DMS153 treated with DMSO at 0.1 percent for 48 hours (cell line): ENCODE measurements at regions not wholly inside any gene's neighbourhood (a gene's known extent, or its start where the extent isn't known, plus 50 kb on each side); places are given as distances from the start of the nearest gene placed in this dataset.
A peak's percentile ranks its signal among the peaks of the same experiment; 100 is the strongest.

ENCODE experiments used
- DNase-seq: peaks from one replicate; lab custom pipeline; 2025; ENCODE audit not compliant: unreplicated experiment; lab: John Stamatoyannopoulos, UW

- DNase-seq: no peak
Observed at GRCh38 chr5:89443508-89443907, 560.5 kb upstream of the MEF2C start.

GRCh38 chr5:89441965-89442364 lies 559.0 kb upstream of the MEF2C start:
- DNase-seq: no peak

DNA sequence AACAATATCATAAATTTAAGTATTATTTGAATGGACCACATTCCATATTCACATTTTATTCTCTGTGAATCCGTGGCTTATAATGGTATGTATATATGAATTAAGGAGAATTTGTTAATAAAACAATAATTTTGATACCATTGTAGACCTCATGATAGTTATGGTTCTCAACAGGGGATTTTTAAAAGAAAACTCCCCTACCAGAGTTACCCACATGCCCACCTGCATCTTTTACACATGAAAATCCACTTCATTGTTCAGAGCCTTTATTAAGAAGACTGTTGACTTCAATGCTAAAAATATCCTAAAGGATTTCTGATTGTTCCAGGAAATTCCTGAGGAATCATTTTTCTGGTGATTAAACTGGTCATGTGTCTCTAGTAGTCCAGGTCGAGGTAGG lies 557.7 kb upstream of the MEF2C start:
- DNase-seq: no peak

DNA sequence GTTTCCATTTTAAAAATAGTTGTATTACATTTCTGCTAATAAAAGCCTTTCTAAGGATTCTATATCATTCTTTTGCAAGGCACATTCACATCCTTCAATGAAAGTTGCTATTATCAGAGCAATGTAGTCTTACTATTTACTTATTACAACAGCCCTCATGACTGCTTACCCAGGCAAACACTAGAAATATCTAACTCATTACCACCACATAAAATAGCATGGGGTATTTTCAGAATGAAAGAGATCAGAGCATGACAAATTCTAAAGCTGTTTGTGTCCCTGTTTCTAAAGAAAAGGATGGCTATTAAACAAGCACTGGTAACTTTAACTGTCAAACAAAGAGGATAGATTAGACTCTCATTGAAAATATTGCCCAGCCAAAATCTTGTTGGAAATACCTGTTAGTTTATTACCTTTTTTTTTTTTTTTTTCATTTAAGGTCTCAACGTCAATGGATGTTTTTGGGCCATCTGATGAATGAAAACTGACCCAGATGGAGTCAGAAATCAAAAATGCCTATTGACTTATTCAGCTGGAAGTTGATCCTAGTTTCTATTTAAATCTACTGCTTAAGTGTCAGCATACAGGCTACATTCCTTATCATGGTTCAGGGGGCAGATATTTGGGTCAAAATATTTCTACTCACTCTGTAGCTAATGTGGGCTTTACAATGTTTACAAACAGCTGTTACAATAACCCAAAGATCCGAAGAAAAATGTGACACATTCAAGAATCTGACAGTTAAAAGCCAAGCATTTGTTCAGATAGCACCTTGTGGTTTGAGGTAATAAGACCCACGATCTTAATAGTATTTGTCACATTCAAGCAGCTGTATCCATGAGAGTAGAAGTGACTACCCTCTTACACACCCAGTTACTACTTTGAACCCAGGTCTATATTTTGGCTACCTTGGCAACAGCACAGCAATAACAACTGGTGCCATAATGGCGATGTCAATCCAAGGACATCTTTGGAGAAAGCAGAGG lies 554.8 kb upstream of the MEF2C start:
- peak; percentile 19 for DNase-seq

GRCh38 chr5:89436464-89436863 lies 553.5 kb upstream of the MEF2C start:
- no peak for DNase-seq

DNA sequence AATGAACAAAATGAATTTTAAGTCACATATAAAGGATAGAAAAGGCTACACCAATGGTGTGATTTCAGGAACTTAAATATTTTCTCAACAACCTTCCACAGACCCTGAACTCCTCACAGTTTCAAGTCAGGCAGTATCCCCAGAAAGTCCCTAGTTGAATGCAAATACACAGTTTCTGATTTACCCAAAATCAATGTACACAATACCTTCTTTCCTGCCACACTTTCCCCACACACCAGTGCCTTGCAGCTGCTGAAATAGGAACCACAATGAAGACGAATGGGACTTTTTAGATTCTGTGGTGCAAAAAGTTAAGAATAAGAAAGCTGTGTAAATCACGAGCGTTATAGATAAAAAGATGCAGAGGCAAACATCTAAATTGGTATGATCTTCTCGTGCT lies 552.4 kb upstream of the MEF2C start:
- DNase-seq: no peak

- no peak for DNase-seq
Observed at GRCh38 chr5:89428624-89429023, 545.6 kb upstream of the MEF2C start.

- no peak for DNase-seq
Observed at GRCh38 chr5:89425062-89425461, 542.1 kb upstream of the MEF2C start.

DNA sequence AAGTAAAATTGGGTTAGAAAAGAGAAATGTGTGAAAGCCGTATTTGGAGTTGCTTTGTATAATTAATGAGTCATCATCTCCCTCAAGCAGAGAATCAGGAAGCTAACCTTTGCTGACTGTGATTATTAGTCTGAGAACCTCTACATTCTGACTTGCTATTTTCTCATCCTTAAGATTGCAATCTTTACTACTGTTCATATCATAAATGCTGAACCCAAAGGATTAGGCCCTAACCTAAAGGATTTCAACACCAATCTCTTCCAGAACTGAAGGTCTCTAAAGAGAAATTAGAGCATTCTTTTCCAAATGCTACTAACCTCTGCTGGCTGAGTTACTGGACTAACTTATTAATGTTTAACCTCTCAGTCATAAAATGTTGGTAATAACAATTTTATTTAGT lies 538.1 kb upstream of the MEF2C start:
- no peak for DNase-seq

GRCh38 chr5:89418407-89419085 lies 535.6 kb upstream of the MEF2C start:
- DNase-seq: no peak

- no peak for DNase-seq
Observed at GRCh38 chr5:89417990-89418389, 535.0 kb upstream of the MEF2C start.

- no peak for DNase-seq
Observed at GRCh38 chr5:89417515-89417914, 534.5 kb upstream of the MEF2C start.

DNA sequence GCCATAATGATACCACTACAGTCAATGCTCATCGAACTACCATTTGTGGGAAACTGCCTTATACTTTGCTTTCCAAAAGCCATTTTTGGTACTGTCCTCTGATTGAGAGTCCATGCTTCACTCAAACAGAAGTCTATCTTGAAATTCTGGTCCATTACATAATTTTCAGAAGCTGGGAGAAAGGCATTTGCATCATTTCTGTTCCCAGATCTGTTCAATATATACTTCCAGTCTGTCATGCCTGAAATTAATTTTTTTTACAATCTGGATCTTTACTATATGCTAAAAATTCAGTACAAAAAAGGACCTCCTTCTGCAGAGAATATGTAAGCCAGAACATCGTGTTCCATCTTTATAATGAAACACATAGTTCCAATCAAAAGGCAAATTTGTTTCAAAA lies 528.9 kb upstream of the MEF2C start:
- no peak for DNase-seq

- DNase-seq: no peak
Observed at GRCh38 chr5:89407054-89407453, 524.1 kb upstream of the MEF2C start.

DNA sequence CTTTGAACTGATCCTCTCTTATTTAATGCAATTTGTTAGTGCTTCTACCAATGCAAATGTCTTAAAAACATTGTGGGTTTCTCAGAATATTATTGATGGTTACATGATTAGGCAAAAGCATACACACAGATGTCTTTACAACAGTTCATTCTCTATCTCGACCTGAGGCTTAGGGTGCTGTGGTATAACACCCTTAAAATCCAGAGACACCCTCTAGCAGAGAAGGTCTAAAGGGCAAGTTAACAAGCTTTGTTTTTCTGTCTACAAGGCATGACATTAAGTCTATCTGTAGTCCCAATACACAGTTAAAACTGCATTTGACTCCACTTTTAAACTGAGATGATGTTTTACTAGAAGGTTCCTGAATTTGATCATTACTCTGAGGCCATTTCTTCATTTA lies 518.7 kb upstream of the MEF2C start:
- DNase-seq: no peak

DNA sequence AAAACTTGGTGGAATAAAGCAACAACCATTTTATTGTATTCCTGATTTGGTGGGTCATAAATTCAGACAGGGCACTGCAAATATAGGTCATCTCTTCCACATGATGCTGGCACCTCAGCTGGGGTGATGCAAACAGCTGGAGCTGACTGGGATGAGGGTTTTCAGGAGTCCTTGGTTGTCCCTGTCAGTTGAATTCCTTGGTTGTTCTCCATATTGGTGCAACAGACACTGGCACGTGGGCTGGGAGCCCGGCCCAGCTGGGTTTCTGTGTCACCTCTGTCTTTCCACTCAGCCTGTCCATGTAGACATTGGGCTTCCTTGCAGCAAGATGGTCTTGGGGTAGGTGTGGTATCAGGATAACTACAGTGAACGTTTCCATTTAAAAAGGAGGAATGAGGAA lies 518.0 kb upstream of the MEF2C start:
- no peak for DNase-seq

DNA sequence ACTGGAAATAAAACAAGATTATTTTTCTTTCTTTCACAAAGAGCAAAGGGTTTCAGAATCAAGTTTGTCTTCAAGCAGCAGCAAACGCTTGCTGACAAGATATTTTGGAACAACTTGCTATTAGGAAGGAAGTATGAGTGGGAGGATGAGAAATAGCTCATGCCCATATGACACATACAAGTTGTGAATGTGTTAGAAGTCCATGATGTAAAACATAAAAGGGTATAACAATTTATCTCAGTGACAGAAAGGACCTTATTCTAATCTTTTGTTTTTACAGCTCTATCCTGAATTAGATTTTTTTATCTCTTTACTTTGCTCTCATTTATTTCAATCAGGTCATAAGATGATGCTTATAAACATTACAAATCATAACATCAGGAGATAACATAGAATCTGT lies 516.6 kb upstream of the MEF2C start:
- DNase-seq: no peak

DNA sequence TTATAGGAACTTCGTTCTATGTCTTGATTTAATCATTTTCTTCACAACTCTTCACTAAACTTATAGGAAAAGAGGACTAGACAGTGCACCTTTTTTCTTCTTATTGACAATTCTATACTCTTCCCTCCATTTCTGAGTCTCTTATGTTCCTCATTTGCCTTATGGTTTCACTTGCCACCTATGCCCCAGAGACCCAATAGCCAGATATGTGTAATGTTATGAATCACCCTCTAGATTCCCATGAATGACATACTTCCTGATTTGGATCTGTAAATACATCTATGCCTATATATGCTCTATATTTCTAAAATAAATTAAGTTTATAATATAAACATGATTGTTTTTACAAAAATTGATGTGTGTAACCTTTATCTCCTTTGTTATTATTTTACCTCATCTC lies 514.1 kb upstream of the MEF2C start:
- no peak for DNase-seq

DNA sequence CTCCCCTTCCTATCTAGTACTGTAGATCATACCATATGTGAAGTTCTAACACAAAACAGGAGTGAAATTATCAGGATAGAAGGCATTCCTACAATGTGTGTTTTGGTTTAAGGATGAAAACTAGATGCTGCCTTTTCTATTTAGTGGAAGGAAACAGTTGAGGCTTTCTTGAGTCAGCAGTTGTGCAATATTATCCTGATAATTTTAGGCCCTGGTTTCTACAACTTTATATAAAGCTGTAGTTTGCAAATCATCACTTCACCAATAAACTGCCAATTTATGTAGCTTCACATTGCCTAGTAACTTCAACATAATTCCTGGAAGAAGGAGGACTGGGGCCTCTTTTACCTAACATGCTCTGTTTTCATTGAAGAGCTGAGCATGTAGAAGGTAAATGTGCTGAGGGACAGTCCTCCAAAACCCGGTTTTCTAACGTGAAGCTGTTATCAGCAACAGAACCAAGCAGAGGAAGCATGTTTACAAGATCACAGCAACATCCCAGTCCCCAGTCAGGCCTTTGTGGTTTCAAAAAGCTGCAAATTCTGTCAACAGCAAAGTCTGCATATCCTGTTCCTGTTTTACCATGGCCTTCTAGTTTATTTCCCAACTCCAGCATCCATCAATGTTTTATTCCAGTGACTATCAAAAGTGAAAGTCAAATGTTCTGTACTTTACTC lies 513.4 kb upstream of the MEF2C start:
- no peak for DNase-seq

- DNase-seq: no peak
Observed at GRCh38 chr5:89395111-89395510, 512.1 kb upstream of the MEF2C start.

DNA sequence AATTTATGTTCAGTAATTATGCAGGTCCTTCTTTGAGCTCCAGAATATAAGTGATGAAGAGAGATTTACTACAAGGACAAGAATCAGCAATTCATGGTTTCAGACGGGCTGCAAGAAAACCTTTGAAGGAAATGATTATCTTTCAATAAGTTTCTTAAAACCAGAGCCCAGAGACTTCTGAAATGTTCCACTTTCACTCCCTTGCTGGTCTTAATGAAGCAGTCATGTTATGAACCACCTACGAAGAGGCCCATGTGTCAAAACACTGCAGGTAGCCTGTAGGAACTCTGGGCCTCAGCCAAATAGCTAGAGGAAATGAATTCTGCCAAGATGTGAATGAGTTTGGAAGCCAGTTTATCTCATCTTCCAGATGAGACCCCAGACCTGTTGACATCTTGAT lies 505.9 kb upstream of the MEF2C start:
- no peak for DNase-seq

GRCh38 chr5:89384391-89384790 lies 501.4 kb upstream of the MEF2C start:
- DNase-seq: no peak
